Activated naive CD8-positive, alpha-beta T cell treated with anti-CD3 and anti-CD28 coated beads for 36 hours (primary cell): ENCODE measurements at regions not wholly inside any gene's neighbourhood (a gene's known extent, or its start where the extent isn't known, plus 50 kb on each side); places are given as distances from the start of the nearest gene placed in this dataset.

Experiments used
- DNase-seq: peaks from one replicate; pipeline ENCODE4 v3.0.0; 2021
- H3K27ac Mint-ChIP-seq: one replicate; pipeline ENCODE4 v1.8.0; 2022; ENCODE audit warnings: mild to moderate bottlenecking, moderate library complexity, mixed read lengths
- H3K27me3 Mint-ChIP-seq: one replicate; pipeline ENCODE4 v1.8.0; 2022; ENCODE audit warnings: mild to moderate bottlenecking, mixed read lengths
- H3K36me3 Mint-ChIP-seq: one replicate; pipeline ENCODE4 v1.8.0; 2021; ENCODE audit warnings: mild to moderate bottlenecking, mixed read lengths
- H3K4me1 Mint-ChIP-seq: one replicate; pipeline ENCODE4 v1.8.0; 2021; ENCODE audit warnings: mixed read lengths
- H3K4me3 Mint-ChIP-seq: one replicate; pipeline ENCODE4 v1.8.0; 2022; ENCODE audit warnings: mild to moderate bottlenecking, moderate library complexity, mixed read lengths
- H3K9me3 Mint-ChIP-seq: one replicate; pipeline ENCODE4 v1.8.0; 2022; ENCODE audit warnings: mixed read lengths

DNA sequence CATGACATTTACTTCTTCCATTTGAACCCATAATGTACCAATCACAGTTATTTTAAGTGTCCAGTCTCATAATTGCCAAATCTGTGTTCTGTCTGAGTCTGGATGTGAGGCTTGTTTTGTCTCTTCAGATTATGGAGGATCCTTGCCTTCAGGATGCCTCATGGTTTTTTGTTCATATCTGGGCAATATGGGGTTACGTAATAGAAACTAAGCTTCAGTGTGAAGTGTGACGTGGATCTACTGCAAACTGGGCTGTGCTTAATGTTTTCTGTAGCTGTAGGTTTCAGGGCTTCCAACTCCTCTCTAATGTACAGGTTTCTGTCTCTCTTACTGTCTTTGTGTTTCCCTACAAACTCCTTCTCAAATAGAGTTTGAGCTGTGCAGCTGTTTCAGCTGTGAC is 223.7 kb upstream of the ADARB2 start:
- Mint-ChIP-seq H3K27ac (no peak overlapping the region), H3K27me3 (no peaks in the 10 kb centered on the region), H3K4me1 (peaks cover 5% of the 10 kb centered on the region), H3K36me3 (no peaks in the 10 kb centered on the region), H3K9me3 (no peaks in the 10 kb centered on the region), H3K4me3 (no peak overlapping the region)
- DNase-seq: no peak

DNA sequence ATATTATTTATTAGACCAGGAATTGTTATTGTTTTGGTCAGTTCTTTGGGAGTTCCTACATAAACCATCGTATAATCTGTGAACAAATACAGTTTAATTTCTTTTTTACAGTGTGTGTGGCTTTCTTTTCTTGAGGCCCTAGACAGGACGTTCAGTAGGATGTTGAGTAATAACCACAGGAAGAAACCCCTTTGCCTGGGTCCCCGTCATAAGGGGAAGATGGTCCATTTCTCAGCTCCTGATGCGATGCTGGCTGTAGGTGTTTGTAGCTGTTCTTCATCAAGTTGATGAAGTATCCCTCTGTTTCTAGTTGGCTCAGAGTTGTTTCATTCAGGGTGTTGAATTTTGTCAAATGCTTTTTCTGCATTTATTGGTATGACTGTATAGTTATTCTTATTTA is 219.7 kb upstream of the ADARB2 start:
- H3K4me3 Mint-ChIP-seq: no peak overlapping the region
- H3K27ac Mint-ChIP-seq: no peak overlapping the region
- no peaks in the 10 kb centered on the region for H3K36me3 Mint-ChIP-seq
- peaks cover 5% of the 10 kb centered on the region for H3K4me1 Mint-ChIP-seq
- no peaks in the 10 kb centered on the region for H3K9me3 Mint-ChIP-seq
- no peak for DNase-seq
- no peaks in the 10 kb centered on the region for H3K27me3 Mint-ChIP-seq

DNA sequence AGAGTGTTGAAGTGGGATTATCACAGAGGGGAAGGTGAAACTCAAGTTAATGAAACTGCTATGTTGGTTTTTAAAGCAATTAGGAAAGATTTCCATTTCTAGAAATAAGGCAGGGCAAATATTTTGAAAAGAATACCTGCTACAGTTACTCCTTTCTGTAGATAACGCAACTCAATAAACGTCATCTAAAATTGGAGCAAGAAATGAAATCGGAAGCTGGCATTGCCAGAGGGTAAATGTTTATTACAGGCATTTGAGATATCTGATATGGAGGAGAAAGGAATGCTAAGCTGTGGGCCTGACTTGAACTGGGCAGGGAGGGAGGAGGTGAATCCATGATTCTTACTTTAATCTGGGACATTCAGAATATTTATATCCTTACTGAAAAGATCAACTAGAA is 217.0 kb upstream of the ADARB2 start:
- H3K4me3 Mint-ChIP-seq: no peak overlapping the region
- H3K9me3 Mint-ChIP-seq: no peaks in the 10 kb centered on the region
- H3K4me1 Mint-ChIP-seq: peaks cover 5% of the 10 kb centered on the region
- no peaks in the 10 kb centered on the region for H3K27me3 Mint-ChIP-seq
- H3K36me3 Mint-ChIP-seq: no peaks in the 10 kb centered on the region
- no peak for DNase-seq
- H3K27ac Mint-ChIP-seq: no peak overlapping the region

DNA sequence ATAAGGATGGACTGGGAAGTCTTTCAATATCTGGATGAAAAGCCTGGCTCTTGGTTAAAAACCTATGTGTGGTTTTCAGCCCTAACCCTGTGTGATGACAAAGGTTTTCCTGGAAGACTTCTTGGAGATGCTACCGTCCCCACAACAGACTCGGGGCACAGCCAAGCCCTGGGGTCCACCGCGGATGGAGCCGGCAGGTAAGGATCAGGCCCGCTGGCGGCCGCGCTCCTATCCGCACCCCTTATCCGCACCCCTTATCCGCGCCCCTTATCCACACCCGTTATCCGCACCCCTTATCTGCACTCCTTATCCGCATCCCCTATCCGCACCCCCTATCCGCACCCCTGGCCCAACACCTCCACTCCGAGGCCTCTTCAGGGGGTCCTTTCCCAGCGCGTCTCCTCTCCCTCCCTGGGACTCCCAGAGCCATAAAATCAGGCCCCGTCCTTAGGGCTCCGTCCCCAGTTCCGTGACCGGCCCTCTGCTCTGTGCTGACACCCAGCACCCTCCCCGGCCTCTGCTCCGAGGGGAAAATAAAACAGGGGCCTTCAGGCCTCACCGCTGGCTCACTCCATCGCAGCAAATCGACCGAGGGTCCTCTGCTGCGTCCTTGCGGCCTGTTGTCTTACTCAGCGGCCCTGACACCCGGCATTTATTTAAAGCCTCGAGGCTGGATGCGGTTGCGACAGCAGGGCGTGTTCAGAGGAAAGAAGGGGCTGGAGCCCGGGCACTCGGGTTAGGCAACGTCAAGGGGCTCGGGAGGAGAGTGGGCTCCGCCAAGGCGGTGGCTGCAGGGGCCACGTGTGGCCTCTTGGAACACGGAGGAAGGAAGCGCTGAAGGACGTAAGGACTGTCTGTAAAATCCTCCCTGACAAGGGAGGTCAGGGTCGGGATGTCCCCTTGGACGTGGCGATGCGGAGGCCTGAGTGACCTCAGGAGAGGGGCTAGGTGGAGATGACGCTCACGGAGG is 215.1 kb upstream of the ADARB2 start:
- H3K27me3 Mint-ChIP-seq: no peaks in the 10 kb centered on the region
- H3K4me1 Mint-ChIP-seq: peaks cover 4% of the 10 kb centered on the region
- H3K4me3 Mint-ChIP-seq: no peak overlapping the region
- H3K27ac Mint-ChIP-seq: no peak overlapping the region
- no peak for DNase-seq
- no peaks in the 10 kb centered on the region for H3K36me3 Mint-ChIP-seq
- H3K9me3 Mint-ChIP-seq: no peaks in the 10 kb centered on the region

DNA sequence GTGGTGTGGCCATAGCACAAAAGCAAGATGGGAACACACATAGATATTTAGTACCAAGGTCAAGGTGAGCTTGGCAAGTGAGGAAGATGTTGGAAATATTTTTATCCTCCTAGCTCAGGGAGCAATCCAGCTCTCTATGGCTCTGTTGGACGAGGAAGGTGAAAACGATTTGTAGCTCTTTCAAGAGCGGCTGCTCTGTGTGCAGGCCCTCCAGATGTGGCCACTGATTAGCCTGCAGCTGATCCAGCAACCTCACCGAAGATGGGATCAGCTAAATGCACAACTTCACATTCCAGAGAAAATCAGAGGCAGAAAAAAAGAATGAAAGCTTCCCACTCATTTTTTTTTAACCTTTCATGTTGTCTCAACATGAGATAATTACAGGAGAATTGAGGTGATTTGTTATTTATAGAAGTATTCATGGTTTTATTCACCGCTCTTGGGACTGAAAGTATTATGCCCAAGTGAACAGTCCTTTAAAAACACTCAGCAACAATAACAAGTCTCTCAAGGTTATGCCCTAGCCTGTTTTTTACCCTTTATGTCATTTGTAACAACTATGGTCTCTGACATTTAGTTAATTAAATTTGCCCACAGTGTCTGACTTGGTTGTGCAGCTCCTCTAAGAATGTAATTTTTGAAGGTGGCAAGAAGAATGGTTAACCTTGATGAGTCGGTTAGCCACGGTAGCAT is 213.6 kb upstream of the ADARB2 start:
- no peak overlapping the region for H3K27ac Mint-ChIP-seq
- no peaks in the 10 kb centered on the region for H3K27me3 Mint-ChIP-seq
- no peaks in the 10 kb centered on the region for H3K36me3 Mint-ChIP-seq
- H3K4me3 Mint-ChIP-seq: no peak overlapping the region
- no peak for DNase-seq
- H3K9me3 Mint-ChIP-seq: no peaks in the 10 kb centered on the region
- H3K4me1 Mint-ChIP-seq: peaks cover 3% of the 10 kb centered on the region

DNA sequence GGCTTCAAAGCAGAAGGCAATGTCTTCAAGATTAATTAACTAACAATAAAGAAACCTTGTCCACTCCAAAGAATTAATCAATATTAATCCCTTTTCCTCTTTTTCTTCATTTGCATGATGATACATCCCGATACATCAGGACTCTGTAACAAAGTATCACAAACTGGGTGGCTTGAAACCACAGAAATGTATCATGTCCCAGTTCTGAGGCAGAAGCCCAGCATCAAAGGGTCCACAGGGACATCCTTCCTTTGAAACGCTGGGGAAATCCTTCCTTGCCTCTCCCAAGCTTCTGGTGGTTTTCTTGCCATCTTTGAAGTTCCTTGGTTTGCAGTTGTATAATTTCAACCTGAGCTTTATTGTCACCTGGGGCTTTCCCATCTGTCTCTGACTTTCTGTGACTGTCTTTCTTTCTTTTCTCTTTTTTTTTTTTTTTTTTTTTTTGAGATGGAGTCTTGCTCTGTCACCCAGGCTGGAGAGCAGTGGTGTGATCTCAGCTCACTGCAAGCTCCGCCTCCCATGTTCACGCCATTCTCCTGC is 210.2 kb upstream of the ADARB2 start:
- H3K36me3 Mint-ChIP-seq: no peaks in the 10 kb centered on the region
- no peaks in the 10 kb centered on the region for H3K27me3 Mint-ChIP-seq
- DNase-seq: no peak
- H3K27ac Mint-ChIP-seq: no peak overlapping the region
- no peak overlapping the region for H3K4me3 Mint-ChIP-seq
- H3K4me1 Mint-ChIP-seq: peaks cover 14% of the 10 kb centered on the region
- H3K9me3 Mint-ChIP-seq: peaks cover 1% of the 10 kb centered on the region

DNA sequence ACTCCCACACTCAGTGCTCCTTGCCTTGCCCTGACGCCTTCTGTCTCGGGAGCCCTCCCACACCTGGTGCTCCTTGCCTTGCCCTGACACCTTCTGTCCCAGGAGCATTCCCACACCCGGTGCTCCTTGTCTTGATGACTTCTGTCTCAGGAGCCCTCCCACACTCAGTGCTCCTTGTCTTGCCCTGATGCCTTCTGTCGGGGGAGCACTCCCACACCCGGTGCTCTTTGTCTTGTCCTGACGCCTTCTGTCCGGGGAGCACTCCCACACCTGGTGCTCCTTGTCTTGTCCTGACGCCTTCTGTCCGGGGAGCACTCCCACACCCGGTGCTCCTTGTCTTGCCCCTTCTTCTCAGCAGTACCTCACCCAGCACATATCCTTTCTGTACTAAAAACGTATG is 207.2 kb upstream of the ADARB2 start:
- no peak for DNase-seq

DNA sequence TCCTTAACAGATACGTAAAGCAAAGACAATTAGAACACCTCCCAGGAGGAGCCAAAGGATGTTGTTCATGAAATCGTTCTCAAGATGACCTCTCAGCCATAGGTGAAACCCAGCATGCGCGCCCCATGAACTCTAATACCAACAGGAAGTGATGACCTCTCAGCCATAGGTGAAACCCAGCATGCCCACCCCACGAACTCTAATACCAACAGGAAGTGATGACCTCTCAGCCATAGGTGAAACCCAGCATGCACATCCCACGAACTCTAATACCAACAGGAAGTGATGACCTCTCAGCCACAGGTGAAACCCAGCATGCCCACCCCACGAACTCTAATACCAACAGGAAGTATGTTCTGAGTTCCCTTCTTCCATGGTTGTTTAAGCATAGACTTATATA is 205.2 kb upstream of the ADARB2 start:
- Mint-ChIP-seq H3K4me1 (peaks cover 30% of the 10 kb centered on the region), H3K27me3 (no peaks in the 10 kb centered on the region), H3K27ac (peak overlapping the region; percentile 29), H3K9me3 (peaks cover 7% of the 10 kb centered on the region), H3K36me3 (peaks cover 5% of the 10 kb centered on the region), H3K4me3 (no peak overlapping the region)
- no peak for DNase-seq

More for the DNA sequence above, 207.2 kb upstream of the ADARB2 start:
- H3K27me3 Mint-ChIP-seq: no peaks in the 10 kb centered on the region
- peaks cover 20% of the 10 kb centered on the region for H3K4me1 Mint-ChIP-seq
- H3K27ac Mint-ChIP-seq: no peak overlapping the region
- no peak overlapping the region for H3K4me3 Mint-ChIP-seq
- peaks cover 2% of the 10 kb centered on the region for H3K36me3 Mint-ChIP-seq
- peaks cover 6% of the 10 kb centered on the region for H3K9me3 Mint-ChIP-seq

DNA sequence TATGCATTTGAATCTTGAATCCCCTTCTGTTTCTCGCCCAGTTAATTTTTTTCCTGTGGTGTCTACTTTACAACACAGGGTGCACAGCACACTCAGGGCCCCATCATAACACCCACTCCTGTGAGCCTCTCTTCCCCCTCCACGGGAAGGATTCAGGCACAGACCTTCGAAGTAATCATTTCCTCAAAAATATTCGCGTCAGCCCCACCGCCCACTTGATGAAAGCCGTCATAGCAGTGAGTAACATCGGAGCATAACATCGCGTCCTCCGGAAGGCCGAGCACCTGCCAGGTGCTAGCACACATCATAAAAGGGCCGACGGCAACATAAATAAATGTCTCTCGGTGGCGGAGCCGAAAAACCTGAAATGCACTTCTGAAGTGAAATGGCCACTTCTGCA is 201.7 kb upstream of the ADARB2 start:
- peaks cover 5% of the 10 kb centered on the region for H3K36me3 Mint-ChIP-seq
- H3K27ac Mint-ChIP-seq: peak overlapping the region; percentile 93
- no peaks in the 10 kb centered on the region for H3K27me3 Mint-ChIP-seq
- peaks cover 7% of the 10 kb centered on the region for H3K9me3 Mint-ChIP-seq
- H3K4me1 Mint-ChIP-seq: peaks cover 27% of the 10 kb centered on the region
- peak; percentile 62 for DNase-seq
- H3K4me3 Mint-ChIP-seq: peak overlapping the region; percentile 66

DNA sequence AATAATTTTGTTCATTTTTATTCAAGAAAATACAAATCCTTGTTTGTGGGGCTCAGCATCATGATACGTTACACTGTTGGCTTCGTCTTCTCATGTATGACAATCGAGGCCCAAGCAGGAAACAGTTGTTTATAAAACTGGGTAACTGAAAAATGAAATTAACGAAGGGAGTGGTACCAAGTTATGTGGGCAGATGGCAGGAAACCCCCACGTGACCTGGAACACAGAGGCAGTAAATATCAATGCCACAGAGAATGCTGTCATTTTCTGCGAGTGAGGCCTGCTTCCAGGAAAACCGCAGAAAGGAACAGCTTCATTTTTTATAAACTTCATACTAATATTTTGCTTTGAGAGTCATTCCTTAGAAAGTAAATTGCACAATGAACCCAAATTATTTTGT is 201.0 kb upstream of the ADARB2 start:
- Mint-ChIP-seq H3K4me1 (peaks cover 24% of the 10 kb centered on the region), H3K27ac (peak overlapping the region; percentile 93), H3K4me3 (peak overlapping the region; percentile 22), H3K27me3 (no peaks in the 10 kb centered on the region), H3K9me3 (peaks cover 7% of the 10 kb centered on the region), H3K36me3 (peaks cover 5% of the 10 kb centered on the region)
- peak; percentile 53 for DNase-seq

DNA sequence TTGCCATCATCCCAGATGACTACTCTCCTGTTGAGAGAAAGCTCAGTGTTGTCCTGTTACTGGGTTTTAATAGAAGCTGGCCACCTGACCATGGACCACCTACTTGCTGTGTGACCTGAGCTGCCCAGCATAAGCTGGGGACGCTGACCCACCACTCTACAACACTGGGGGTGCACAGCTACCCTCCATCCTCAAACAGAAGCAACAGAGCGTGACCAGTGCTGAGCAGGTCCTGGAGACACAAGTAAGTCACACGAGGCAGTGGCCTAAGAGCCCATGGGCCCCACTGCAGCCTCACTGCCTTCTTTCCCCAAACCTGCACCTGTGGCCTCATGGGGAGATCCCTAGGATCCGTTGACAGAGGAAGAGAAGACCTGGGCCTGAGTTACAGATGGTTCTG is 198.6 kb upstream of the ADARB2 start:
- H3K27me3 Mint-ChIP-seq: no peaks in the 10 kb centered on the region
- H3K4me1 Mint-ChIP-seq: peaks cover 20% of the 10 kb centered on the region
- peaks cover 4% of the 10 kb centered on the region for H3K9me3 Mint-ChIP-seq
- no peak overlapping the region for H3K4me3 Mint-ChIP-seq
- no peak overlapping the region for H3K27ac Mint-ChIP-seq
- no peak for DNase-seq
- peaks cover 5% of the 10 kb centered on the region for H3K36me3 Mint-ChIP-seq

DNA sequence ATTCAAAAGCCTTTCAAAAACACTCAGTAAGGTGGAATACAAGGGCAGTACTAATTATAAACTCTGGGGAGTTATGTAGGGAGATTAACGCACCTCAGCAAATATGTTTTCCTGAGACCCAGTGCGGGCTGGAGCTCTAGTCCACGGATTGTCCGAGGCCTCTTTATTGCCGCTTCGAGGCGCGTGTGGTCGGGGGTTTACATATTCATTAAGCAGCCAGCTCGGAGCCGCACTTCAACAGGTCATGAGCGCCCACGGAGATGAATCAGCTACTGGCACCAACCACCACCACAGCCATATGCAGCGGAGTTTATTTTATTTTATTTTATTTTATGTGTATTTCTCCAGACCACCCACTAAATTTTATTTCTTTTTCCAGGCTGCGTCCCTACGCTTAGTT is 195.9 kb upstream of the ADARB2 start:
- H3K4me1 Mint-ChIP-seq: peaks cover 8% of the 10 kb centered on the region
- H3K4me3 Mint-ChIP-seq: no peak overlapping the region
- H3K36me3 Mint-ChIP-seq: no peaks in the 10 kb centered on the region
- H3K27me3 Mint-ChIP-seq: no peaks in the 10 kb centered on the region
- H3K27ac Mint-ChIP-seq: no peak overlapping the region
- peaks cover 2% of the 10 kb centered on the region for H3K9me3 Mint-ChIP-seq
- DNase-seq: no peak

DNA sequence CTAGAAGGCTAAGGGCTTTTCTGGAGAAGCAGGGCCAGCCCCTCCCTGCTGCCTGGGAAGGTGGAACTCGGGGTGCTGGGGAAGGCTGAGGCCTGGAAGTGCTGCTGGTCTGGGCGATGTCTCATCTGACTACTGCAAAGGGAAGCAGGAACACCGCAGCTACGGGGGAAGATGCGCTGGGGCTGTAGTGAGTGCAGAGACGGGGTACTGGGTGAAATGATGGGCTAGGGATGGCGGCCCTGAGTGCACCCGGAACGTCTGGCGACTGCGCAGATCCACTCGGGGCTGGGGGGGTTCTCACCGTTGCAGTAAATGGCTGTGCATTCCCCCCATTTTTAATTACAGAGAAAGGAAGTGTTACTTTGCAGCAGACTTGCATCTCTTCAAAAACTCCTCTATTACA is 195.4 kb upstream of the ADARB2 start:
- H3K36me3 Mint-ChIP-seq: no peaks in the 10 kb centered on the region
- DNase-seq: no peak
- H3K27me3 Mint-ChIP-seq: no peaks in the 10 kb centered on the region
- no peak overlapping the region for H3K27ac Mint-ChIP-seq
- H3K9me3 Mint-ChIP-seq: peaks cover 2% of the 10 kb centered on the region
- H3K4me1 Mint-ChIP-seq: peaks cover 8% of the 10 kb centered on the region
- no peak overlapping the region for H3K4me3 Mint-ChIP-seq

DNA sequence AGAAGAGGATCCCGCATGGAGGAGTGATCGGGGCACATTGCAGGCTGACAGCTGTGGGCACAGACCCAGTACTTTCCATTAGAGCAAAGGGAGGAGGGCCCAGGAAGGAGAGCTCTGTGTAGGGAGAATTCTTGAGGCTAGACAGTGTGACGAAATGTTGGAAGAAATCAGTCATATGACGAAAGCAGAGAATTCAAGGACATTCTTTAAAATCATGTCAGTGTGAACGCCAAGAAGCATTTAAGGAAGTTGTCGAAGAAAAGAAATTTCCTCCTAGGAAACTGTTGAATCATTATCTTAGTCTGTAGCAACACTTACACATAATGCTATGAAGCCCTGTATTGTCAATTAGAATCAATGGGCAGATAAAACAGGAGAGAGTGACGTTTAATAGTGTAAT is 191.3 kb upstream of the ADARB2 start:
- Mint-ChIP-seq H3K4me3 (no peak overlapping the region), H3K27ac (no peak overlapping the region), H3K36me3 (no peaks in the 10 kb centered on the region), H3K27me3 (no peaks in the 10 kb centered on the region), H3K4me1 (peaks cover 8% of the 10 kb centered on the region), H3K9me3 (no peaks in the 10 kb centered on the region)
- no peak for DNase-seq

DNA sequence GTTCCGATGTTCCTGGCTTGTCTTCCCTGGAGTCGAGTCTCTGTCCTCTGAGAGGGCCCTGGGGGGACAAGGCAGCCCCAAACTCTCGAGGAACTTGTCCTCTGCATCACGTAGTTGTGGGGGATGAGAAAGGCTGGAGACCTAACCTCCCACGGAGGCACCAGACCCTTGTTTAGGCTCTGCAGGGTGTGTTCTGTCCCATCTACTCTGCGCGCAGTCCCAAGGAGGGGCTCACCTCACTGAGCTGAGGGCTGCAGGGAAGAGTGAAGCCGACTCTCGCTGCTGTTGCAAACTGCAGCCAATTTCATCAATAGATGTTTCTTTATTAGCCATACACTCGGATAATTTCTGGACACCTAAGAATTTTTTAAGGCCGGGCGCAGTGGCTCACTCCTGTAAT is 186.7 kb upstream of the ADARB2 start:
- Mint-ChIP-seq H3K27ac (no peak overlapping the region), H3K4me1 (peaks cover 5% of the 10 kb centered on the region), H3K27me3 (no peaks in the 10 kb centered on the region), H3K36me3 (no peaks in the 10 kb centered on the region), H3K9me3 (no peaks in the 10 kb centered on the region), H3K4me3 (no peak overlapping the region)
- no peak for DNase-seq
